Occipital lobe (tissue), 1 donor: ENCODE measurements at regions not wholly inside any gene's neighbourhood (a gene's known extent, or its start where the extent isn't known, plus 50 kb on each side); places are given as distances from the start of the nearest gene placed in this dataset.
"Not testable (repeated sequence)": the region's sequence is repeated elsewhere in the genome, so short reads cannot be mapped to it uniquely, and the experiment has no call there.

Experiments
- DNase-seq: peaks from one replicate; lab custom pipeline; 2025; lab: John Stamatoyannopoulos, UW

- DNase-seq: not testable (repeated sequence)
Observed at GRCh38 chr7:25700141-25700540, 451.9 kb upstream of the NFE2L3 start.

DNA sequence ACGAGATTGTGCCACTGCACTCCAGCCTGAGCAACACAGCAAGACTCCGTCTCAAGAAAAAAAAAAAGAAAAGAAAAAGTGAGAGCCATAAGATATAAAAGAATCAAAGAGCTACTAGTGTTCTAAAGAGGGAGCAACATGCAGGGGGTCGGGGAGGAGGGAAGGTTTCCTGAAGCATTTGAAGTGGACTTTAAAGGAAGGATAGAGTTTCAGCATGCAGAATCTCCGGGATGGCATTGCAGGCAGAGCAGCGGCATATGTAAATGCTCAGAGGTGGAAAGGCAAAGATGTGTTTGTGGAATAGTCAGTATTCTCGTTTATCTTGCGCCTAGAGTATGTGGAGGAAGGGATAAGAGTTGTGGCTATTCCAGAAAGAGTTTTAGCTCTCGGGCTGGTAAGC, 447.6 kb upstream of the NFE2L3 start:
- no peak for DNase-seq

DNA sequence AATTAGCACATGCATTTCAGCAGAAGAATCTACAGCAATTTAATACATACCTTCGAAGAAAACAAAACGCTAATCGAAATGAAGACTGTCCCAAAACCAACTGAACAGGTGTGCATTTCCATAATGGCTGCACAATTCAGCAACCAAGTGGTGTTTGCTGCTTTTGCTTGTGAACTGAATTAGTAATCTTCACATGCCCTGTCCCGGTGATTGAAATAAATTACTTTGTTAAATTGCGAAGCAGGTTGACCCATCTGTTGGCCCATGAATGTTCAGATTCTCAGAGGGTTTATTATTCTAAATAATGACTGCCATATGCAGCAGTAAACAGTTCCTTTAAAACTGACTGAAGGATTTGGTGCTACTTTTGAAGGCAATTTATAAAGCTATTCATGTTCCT, 445.2 kb upstream of the NFE2L3 start:
- no peak for DNase-seq

- DNase-seq: no peak
Observed at GRCh38 chr7:25707768-25708620, 444.0 kb upstream of the NFE2L3 start.

DNA sequence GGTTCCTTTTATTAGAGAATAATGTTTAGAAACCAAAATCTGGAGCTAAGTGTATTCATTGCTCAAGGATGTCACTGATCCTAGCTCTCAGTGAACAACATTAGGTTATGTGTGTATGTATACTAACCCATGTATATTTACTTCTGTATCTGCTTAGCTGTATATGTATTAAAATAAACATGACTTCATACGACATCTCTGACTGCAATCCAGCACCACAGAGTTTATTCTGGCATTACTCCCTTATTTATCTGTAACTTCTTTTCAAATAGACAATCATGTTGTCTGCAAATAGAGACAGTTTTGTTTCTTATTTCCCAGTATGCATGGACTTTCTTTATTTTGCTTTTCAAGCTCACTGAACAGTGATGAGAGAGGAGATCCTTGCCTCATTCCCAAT, 441.0 kb upstream of the NFE2L3 start:
- DNase-seq: no peak

DNA sequence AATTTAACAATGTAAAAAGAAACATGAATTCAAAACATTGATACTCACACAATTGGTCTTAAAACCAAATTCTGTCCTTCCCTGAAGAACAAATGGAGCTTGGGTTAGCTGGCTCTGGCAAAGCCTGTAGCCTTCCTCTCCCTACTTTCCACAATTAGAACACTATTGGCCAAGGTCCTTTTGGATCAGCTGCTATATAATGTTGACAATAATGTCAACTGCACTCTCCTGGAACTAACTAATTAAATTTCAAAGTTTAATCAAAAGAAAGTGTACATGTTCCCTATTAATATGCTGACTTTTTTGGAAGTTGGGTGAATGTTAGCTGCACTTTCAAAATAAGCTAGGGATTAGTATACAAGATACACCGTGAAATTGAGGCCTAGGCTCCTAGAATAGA, 440.1 kb upstream of the NFE2L3 start:
- DNase-seq: no peak

- no peak for DNase-seq
Observed at GRCh38 chr7:25712500-25712899, 439.5 kb upstream of the NFE2L3 start.

DNA sequence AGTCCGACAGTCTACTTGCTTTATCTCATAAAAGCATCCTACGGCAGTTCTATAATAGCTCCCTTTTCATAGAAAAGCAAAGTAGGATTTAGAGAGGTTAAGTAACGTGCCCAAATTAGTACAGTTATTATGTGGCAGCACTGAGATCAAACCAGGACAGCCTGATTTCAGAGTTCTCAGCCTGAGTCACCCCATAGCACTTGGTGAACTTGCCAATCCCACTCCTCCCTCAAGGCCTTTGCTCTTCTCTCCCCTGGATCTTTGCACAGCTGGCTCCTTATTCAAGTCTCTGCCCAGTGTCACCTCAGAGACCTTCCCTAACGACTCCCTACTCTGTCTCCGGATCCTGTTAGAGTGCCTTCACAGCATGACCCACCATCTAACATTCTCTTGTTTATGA, 438.0 kb upstream of the NFE2L3 start:
- no peak for DNase-seq

DNA sequence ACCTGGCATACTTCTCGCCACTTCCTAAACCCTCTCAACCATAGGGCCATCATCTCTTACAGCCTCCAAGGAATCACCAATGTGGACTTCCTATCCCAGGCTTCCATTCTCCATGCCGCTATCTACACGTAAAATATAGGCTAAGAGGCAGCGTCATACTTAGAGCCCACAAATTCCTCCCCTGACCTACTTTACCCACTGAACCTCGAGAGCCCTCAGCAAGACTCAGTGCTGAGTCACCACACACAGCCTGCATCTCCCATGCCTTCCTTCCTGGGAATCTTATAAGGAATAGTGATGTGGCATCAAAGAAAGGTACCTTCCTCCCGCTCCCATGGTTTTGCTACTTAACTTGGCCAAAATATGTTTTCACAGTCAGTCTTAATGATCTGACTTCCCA, 435.6 kb upstream of the NFE2L3 start:
- DNase-seq: no peak

DNA sequence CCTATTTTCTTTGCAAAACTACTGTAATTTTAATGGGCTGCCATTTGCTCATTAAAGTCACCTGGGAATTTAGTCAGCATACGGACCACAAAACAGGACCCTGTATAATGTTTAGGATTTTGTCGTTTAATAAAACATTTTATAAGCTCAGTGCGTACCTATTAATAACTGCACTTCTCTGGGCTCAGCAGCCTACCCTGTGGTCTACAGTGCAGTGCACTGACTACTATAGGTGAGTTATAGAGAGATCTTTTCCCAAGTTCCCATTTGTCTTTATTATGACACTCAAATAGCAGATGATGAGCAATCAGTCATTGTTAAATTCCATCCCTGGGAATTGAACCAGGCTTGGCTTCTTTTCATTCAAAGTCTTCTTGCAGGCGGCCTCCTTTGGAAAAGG, 433.4 kb upstream of the NFE2L3 start:
- no peak for DNase-seq

- no peak for DNase-seq
Observed at GRCh38 chr7:25719190-25719896, 432.7 kb upstream of the NFE2L3 start.

GRCh38 chr7:25720427-25720826, 431.6 kb upstream of the NFE2L3 start:
- no peak for DNase-seq

DNA sequence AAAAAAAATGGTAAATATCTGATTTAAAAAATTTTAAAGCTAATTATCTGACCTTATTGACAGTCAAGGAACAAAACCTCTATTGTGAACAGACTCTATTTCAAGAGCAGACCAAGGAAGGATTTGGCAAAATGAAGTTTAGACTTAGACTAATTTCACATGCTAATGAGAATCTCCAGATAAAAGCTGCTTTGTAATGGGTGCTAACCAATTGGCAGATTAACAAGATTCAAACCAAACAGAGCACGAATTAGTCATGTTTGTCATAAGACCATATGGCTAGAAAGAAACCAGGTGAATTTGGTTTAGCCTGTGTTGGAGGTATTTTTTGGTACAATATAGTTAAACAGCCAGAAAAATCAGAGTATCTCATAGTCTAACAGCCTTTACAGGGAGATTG, 429.1 kb upstream of the NFE2L3 start:
- no peak for DNase-seq

GRCh38 chr7:25725451-25725850, 426.5 kb upstream of the NFE2L3 start:
- no peak for DNase-seq

- no peak for DNase-seq
Observed at GRCh38 chr7:25726170-25726780, 425.7 kb upstream of the NFE2L3 start.

DNA sequence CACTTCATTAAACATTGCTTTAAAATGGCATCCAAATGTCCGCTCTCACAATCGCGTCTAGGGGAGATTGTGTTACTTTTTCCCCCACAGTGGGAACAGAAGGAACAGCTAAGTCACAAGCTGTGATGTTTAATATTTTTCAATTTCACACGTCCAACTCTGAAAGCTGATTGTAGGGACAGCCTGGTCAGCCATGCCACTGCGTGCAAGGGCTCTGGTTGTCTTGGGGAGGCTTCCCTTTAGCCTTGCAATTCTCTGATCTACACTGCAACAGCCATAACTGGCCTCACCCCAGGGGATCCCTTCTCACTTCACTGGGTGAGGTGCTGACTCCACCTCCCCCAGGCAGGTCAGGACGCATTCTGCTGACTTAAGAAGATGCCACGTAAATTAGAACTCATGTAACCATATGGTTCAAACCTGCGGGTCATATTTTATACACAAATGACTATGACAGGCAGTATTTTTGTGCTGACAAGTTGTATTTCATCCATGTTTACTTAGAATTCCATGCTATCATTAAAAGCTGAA, 425.2 kb upstream of the NFE2L3 start:
- no peak for DNase-seq

GRCh38 chr7:25727446-25727845, 424.6 kb upstream of the NFE2L3 start:
- DNase-seq: no peak

DNA sequence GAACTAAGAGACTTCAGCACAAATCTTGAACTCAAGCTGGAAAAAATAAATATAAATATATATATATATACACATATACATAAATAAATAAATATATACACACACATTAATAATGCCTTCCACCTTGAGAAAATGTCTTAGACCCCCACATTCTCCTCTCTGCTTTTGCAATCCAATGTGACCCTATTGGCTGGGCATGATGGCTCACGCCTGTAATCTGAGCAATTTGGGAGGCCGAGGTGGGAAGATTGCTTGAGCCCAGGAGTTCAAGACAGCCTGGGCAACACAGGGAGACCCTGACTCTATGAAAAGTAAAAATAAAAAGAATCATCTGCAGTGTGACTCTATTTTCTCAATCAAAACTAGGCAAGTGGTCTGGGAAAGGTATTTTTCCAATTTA, 424.1 kb upstream of the NFE2L3 start:
- DNase-seq: no peak

DNA sequence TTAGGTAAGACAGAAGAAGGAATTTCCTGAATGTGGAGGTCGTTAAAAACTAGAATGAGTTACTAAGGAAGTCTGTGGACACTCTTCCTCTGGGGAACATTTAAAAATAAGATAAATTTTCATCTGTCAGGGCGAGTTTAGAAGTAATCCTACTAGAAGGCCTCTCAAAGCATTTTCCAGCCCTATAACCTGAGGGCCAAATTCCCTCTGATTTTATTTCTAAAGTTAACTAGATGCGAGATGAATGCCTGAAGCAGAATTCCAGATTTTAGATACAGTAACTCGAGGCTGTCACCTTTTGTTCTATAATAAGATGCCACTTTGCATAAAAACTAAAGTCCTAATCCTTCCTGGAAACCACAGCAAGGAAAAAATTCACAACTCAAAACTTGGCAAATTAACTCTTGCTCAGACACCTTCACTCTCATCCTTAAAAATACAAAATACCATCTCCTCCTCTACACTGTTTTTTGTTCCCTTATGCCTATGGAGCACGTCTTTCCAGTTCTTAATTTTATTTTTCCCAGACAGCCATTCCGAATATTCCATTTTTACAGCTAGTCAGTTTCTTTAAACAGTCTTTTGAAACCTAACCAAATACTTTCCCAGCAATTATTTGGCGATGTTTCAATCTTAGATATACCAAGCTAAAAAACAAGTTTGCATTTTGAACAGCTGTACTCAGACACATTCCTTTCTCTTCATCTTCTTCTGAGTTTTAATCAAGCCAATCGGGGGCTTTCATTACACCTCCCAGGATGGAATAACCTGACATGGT, 420.7 kb upstream of the NFE2L3 start:
- DNase-seq: no peak

DNA sequence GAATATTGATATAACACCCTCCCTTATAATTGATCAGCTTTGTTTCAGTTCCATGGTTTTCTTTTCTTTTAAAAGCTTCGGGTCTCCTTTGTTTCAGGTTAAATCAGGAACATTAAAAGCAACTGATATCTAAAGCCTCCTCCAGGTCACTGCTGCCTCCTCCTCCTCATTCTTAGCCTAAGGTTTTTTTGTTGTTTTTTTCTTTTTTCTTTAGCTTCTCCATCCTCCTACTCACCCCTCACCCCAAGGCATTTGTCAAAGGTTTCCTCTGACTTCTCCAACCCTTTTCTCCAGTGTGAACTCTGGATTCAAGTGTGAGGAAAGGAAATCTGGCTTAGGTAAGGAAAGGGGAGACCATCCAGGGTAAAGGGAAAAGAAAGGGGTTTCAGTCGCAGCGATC, 420.2 kb upstream of the NFE2L3 start:
- DNase-seq: no peak

DNA sequence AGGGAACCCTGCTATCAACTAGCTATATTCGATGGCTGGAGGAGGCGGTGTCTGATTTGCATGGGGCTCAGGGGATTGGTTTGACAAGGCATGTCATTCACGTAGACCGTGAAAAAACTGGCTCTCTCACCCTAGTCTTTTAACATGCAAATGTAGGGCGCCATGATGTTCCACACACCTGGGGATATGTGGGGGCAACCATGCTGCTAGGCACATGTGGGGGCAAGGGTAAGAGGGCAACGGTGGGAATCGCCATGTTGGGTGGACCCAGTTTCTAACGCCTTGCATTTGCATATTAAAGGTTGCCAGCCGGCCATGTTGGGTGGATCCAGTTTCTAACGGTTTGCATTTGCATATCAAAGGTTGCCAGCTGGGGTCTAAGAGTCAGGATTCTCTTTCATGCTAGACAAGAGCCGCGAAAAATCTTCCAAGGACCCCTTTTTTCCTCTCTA, 419.2 kb upstream of the NFE2L3 start:
- no peak for DNase-seq
